Omental fat pad (tissue), 3 donors: ENCODE measurements at regions not wholly inside any gene's neighbourhood (a gene's known extent, or its start where the extent isn't known, plus 50 kb on each side); places are given as distances from the start of the nearest gene placed in this dataset.

Experiments
- ATAC-seq: fragments of 150-250 bp; one replicate; pipeline ENCODE4 v1.9.1; 2016; ENCODE audit warnings: mild to moderate bottlenecking, moderate library complexity; ENCODE audit not compliant: low FRiP score
- DNase-seq: peaks from one replicate; pipeline ENCODE4 v3.0.0-alpha.2; 2019; ENCODE audit warnings: low spot score
- CTCF ChIP-seq, 3 donors: fragments of 450-650 bp; IDR thresholded peaks; one replicate each; pipeline ENCODE4 v1.5.1; 2016 to 2017; ENCODE audit warnings: antibody characterized with exemption in 3 of 3, mild to moderate bottlenecking in 3 of 3, moderate library complexity in 2 of 3

GRCh38 chr2:175559613-175560012 is 378.1 kb upstream of the ATP5MC3 start:
- ATAC-seq (no peak), DNase-seq (no peak)
- TF ChIP-seq CTCF (IDR thresholded peaks at IDR 0.05): no peak

GRCh38 chr2:175557810-175558377 is 376.4 kb upstream of the ATP5MC3 start:
- ATAC-seq (no peak), DNase-seq (no peak)
- no peak for TF ChIP-seq CTCF (IDR thresholded peaks at IDR 0.05)

GRCh38 chr2:175553910-175554309 is 372.4 kb upstream of the ATP5MC3 start:
- TF ChIP-seq CTCF (IDR thresholded peaks at IDR 0.05): no peak
- DNase-seq (no peak), ATAC-seq (no peak)

GRCh38 chr2:175552902-175553301 is 371.4 kb upstream of the ATP5MC3 start:
- ATAC-seq (no peak), DNase-seq (no peak)
- TF ChIP-seq CTCF (IDR thresholded peaks at IDR 0.05): no peak

GRCh38 chr2:175540421-175540820 is 358.9 kb upstream of the ATP5MC3 start:
- DNase-seq: no peak
- no peak for TF ChIP-seq CTCF (IDR thresholded peaks at IDR 0.05)
- no peak for ATAC-seq

GRCh38 chr2:175539122-175539521 is 357.6 kb upstream of the ATP5MC3 start:
- no peak for DNase-seq
- TF ChIP-seq CTCF (IDR thresholded peaks at IDR 0.05): no peak
- ATAC-seq: no peak

- ATAC-seq (no peak), DNase-seq (no peak)
- TF ChIP-seq CTCF (IDR thresholded peaks at IDR 0.05): no peak
Observed at GRCh38 chr2:175536059-175536458, 354.5 kb upstream of the ATP5MC3 start.
